Ammon's horn (tissue), 1 donor: ENCODE measurements at regions not wholly inside any gene's neighbourhood (a gene's known extent, or its start where the extent isn't known, plus 50 kb on each side); places are given as distances from the start of the nearest gene placed in this dataset.
A peak's percentile ranks its signal among the peaks of the same experiment; 100 is the strongest.

Experiments used
- DNase-seq: peaks from one replicate; pipeline ENCODE4 v3.0.0-alpha.2; 2016; ENCODE audit warnings: low spot score

DNA sequence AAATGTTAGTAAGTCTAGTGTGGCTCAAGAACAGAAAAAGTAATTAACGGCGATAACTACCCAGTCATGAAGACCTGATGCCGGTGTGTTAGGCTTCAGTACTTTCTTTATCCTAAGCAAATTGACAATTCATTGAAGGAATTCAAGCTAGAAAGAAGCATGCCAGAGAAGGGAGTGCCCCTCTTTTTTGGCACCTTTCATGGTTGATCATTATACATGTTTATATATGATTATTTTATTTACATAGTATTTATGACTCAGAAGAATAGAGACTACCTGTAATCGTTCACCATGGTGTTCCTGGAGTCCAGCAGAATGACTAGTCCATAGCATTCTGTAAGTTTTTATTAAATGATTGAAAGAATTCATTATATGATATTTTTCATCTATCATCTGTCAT, 548.3 kb upstream of the SLIT2 start:
- DNase-seq: no peak

DNA sequence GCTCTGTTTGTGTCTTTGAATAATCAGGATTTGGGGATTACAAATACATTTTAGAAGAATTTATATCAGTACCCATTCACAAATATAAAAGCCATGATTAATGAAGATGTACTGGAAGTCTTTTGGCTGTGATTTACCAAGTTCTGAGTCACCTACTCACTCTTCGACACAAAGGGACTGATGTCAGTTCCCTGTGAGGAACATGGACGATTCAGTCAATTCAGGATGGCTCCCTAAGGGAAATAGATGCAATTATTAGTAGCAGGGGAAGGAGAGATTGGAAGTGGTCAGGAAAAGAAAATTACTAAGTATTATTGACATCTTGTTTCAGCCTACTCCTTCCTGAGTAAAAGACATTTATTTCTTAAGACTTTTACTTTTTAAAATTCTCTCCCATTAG, 550.7 kb upstream of the SLIT2 start:
- DNase-seq: no peak

DNA sequence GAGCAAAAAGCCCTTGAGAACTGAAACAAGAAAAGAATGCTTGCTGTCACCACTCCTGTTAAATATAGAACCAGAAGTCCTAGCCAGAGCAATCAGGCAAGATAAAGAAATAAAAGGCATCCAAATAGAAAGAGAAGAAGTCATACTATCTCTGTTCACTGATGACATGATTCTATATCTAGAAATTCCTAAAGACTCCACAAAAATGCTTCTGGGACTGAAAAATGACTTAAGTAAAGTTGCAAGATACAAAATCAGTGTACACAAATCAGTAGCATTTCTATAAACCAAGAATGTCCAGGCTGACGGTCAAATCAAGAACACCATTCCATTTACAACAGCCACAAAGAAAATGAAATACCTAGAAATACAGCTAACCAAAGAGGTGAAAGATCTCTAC, 552.7 kb upstream of the SLIT2 start:
- no peak for DNase-seq

DNA sequence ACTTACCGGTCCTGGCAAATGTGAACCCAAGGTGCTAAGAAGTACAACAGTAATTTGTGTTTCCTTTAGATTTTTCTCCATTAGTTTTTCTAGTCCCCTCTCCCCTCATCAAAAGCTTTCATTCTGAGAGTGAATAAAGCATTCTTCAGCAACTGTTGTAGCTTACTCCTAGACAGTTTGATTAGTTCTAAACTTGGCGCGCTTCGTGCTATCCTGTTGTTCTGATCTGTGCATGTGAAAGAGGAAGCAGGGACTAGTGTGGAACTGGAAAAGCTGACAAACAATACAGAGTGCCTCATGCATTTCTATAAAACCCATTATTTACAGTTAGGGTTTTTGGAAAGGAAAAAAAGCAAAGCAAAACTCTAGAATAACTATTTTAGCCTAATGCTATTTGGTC, 556.9 kb upstream of the SLIT2 start:
- peak; percentile 13 for DNase-seq

DNA sequence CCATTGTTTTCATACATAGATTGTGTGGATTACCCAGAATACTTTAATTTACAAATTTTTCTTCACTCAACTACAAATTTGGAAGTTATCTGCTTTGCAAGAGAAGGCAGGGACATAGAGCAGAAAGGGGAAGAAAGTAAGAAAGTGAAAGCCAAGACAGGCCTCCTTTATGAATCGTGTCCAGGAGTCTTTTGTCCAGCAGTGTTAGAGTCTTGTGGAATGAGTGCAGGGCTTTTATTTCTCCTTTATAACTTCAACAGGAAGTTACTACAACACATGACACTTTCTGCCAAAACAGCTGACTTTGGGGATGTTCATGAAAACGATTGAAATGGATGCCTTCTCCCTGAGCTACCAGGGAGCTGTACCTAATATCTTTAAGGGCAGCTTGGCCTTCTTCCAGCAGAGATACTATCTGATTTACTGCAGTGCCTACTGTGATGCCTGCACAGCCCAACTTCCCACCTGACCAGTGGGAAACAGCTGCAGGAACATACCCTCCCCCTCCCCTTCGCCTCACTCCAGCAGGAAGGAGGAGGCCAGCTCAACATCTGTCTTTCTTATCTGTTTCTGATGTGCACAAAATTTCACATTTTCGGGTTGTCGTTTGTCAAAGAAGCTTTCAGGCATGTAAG, 557.7 kb upstream of the SLIT2 start:
- peak; percentile 8 for DNase-seq

DNA sequence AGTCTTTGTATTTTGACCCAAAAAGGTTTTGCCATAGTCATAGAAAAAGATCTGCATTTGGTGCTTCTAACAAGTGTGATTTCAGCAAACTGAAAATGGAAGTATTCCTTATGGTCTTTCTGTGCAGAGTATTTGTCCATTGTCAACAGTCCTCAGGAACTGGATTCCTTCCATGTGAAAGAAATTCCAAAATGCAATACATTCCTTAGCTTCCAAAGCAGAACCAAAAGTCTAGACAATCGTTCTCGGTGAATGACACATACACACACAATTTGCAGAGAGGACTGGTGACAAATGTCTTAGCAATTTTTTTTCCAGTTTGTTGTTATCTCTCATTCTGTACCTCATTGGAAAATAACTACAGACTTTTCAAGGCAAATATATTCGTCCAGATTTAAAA, 562.2 kb upstream of the SLIT2 start:
- DNase-seq: no peak

DNA sequence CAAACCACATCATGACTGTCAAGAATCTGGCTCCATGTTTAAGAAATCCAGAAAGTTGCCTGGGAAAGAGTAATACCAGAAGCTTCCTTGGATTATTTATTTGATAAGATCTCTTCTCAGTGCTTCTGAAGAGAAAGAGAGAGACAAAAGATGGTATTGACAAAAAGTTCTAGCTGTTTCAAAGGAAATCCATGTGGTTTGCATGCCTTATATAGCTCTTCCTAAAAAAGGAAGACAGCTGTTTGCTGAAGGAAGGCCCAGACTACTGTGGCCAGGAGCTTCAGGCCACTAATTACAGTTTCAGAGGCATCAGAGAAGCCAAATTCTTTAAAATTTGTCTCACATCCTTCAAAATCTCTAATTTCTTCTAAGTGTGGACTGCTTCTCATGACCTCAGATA, 565.2 kb upstream of the SLIT2 start:
- DNase-seq: no peak

DNA sequence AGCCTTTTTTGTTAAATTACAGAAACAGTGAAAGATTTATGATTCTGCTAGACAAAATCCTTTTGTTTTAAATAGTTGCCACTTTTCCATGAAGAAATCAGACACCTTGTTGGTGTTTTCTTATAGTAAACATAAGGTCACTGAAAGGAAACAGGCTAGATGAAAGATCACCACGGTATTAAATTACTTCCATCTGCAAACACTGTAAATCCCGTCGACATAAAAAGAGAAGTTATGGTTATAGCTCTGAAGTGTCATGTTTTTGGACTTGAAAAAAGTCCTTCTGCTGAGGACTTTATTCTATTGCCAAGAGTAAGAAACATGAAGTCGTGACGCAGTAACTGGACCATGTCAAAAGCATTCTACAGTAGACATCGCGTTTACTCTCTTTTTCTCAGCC, 567.6 kb upstream of the SLIT2 start:
- DNase-seq: no peak

DNA sequence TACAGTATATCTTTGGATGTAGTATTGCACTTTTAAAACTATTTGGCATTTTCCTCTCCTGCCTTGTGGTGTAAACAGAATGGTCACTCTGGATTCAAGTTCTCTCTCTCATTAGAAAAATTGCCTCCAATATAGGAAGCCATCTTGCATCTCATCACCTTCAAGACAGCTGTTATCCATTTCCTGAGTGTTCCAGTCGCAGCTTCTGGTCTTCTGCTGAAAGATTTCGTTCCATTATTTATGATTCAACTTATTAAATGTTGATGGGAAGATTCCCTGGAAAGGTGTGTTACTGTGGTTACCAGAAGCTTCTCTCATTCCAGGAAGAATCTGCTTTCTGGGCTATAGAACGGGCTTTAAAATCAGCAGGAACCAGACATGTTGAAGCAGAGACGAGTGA, 568.3 kb upstream of the SLIT2 start:
- no peak for DNase-seq

DNA sequence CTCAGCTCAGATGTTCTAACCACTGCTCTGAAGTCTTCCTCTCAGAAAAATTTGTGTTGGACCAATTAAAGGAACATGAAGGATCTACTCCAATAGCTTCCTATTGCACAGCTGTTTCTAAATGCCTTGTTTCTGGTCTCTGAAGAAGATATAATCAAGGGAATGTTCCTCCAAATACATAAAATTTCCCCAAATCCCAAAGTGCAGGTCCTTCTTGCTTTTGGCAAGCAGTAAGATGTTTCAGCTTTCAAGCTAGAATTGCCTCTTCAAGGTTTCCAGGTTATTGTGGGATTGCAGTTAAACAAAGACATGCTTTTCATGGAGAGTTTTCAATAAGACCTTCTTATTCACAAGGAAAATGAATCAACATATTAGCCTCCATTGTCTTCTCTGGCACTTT, 574.5 kb upstream of the SLIT2 start:
- DNase-seq: no peak

DNA sequence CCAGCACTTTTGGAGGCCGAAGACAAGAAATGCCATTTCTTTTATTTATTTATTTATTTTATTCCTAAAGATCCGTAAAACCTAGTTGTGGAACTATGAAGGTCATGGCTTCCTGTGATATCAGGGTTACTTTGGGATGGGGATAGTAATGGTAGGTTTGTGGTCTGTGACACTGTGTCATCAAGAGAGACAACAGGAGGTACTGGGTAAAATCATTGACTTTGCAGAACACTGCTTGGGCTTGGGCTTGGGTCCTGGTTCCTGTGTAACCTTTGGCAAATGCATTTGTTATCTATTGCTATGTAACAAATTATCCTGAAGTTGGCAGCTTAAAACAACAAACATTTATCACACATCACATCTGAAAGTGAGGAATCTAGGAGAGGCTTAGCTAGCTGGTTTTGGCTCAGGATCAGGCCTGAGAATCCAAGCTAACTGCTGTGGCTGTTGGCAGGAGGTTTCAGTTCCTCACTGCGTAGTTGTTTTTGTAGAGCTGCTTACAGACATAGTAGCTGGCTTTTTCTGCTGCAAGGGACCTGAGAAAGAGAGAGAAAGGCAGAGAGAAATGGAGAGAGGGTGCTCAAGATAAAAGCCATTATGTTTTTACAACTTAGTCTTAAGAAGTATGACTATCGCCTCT, 576.4 kb upstream of the SLIT2 start:
- DNase-seq: peak; percentile 74

DNA sequence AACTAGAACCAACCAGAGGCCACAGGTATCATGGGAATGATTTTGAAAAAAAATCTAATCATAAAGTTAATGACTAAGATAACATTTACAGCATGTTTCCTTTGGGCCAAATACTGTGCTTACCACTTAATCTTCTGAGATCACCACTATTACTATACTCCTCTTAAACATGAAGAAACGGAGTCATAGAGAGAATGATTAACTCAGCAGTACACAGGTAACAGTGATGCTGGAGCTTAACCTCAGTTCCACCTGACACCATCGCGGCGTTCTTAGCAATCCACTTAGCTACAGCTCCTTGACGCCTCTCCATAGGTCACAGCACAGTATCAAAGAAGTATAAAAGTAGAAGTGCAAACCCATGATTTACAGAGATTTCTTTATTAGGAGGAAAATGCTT, 592.6 kb upstream of the SLIT2 start:
- DNase-seq: no peak

DNA sequence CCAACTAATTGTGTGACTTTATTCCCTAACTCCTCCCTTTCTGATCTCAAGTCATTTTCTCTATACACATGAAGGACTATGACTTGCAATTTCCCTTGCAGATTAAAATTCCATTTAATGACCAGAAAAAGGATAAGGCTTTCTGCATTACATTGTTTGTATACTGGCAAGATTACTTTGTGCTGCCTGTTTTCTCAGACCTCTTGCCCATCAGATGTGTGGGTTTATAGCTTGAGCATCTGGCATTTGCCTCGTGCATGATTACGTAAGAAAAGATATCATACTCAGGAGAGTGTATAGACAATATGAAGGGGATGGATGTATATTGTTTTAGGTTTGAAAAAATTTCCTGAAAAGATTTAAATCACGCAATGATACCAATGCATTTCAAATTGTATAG, 593.8 kb upstream of the SLIT2 start:
- DNase-seq: no peak

DNA sequence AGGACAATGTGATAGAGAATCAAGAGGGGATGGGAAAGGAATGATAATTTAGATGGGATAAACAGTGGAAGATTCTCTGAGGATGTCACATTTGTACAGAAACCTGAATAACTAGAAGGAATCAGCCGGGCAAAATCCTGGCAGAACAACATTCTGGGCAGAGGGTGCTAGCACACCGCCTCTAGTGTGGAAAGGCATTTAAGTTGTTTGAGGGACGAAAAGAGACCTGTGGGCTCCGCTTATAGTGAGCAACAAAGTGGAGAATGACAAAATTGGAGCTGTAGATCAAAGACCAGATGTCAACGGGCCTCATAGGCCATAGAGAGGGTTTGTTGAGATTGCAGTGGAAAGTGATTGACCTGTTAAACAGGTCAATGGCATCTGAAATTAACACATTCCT, 596.0 kb upstream of the SLIT2 start:
- DNase-seq: no peak

DNA sequence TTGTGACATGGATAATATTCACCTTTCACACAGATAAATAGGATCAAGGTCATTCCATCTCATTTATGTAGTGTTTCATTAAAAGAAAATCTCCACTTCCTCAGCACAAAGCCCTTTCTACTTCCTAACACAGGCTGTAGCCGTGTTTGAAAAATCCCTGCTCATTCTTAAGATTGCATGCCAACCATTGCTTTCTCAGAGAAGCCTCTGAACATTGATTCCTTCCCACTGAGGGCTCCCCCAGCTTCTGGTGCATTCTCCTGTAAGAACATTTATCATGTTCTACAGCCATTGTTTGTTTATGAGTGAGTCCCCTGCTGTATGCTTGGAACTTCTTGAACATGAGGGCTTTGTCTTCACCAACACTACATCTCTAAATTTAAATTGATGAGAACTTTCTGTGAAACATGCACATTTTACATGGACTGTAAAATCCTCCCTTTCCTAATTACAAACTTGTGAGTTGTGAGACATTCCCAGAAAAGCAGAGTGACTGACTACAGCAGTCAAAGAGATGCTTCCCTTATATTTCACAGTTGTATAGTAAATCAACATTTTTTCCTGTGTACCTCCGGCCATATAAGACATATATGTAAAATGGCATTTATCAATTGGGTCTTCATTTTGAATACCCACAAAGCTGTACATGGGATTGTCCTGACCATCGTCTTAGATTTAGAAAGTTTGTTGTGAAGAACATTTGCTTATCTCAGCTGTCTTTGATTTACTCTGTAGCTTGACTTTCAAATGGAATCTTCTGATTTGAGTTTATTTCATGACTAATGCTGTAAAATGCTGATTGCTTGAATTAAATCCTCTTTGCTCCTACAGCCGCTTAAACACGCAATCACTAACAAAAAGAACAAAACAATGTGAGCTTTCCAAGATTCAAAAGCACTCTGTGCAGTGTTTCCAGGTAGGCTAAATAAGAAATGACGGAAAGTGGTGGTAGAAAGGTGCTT, 600.5 kb upstream of the SLIT2 start:
- no peak for DNase-seq

DNA sequence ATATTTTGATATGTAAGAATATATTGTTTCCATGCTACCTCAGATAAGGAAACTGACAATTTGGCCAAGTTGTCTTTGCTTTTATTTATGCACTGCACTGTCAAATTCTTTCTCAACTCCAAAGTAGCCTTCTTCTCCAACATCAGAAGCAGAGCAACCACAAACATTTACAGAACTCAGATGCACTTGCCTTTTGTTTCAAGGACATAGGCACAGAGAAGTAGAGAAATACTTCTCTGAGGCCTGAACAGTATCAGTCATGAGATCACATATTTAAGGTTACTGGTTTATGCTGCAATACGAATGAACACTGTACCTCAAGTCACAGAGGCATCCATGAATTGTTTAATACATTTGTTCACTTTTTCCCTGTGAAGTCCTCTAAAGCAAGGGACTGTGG, 606.1 kb upstream of the SLIT2 start:
- DNase-seq: no peak

DNA sequence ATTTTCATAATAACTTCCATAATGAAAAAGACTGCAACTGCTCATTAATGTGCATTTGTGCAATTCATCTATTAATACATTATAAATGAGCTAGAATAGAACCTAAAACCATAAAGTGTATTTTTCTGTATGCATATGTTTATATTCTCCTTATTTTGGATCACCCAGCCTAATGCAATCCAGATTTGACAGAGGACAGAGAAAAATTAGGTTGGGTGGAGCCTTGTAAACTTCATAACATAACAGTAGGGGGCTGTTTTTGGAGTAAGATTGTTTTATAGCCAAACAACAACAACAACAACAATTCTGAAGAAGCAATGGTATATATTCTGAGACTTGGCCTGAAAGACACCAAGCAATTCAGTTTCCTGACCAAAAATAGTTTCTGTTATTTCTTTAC, 615.3 kb upstream of the SLIT2 start:
- DNase-seq: no peak

DNA sequence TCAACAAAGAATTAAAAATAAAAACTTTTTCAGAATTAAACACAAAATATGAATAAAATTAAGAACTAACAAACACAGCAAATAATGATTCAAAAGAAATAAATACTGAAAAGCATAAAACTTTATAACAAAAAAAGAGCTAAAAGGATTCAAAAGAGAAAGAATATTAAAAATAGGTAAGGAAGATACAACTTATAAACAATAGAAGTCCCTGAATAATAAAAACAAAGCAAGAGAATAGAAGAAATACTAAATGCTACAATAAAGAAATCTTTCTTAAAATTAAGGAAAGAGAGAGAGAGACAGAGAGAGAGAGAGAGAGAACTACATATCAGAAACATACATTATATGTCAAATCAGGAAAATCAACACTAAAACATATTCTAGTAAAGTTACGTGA, 619.9 kb upstream of the SLIT2 start:
- DNase-seq: no peak

DNA sequence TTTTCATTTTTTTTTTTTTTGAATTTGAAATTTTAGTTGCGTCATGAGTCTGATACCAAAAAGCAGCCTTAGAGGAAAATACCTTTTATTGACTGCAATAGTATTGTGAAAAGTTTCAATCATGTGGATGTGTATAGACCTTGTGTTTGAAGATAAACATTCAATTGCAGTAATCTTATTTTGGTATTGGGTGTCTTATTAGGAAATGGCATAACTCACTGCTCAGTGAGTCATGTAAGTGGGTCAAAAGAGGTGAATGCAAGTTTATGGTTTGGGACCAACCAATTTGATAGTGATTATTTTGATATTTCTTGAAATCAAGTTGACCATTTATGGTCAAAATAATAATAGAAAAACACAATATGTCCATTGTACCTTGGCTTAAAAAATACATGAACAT, 627.8 kb upstream of the SLIT2 start:
- no peak for DNase-seq

DNA sequence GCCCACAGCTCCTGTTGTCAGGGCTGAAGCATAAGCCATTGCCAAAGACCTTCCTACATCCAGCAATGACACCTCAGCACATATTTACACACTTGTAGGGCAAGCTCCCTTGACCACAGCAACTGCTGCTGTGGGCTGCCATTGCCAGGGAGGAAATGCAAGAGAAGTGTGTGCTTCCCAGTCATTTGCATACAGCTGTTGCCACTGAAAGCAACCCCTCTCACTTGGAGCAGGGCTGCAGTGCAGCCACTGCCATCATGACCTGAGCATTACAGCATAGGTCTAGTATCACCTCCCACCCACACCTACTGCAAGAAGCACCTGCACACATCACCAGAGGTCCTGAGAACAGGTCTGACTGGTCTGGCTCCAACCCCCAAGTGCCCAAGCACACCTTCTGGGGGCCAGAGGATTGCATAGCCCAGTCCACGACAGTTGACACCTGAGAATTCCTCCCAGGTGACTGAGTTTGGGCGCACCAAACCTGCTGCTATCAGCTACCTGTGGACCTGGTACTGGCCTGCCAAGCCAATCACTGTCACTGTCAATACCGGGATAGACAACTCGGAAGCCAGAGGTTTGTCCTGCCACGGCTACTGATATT, 636.5 kb upstream of the SLIT2 start:
- DNase-seq: no peak

DNA sequence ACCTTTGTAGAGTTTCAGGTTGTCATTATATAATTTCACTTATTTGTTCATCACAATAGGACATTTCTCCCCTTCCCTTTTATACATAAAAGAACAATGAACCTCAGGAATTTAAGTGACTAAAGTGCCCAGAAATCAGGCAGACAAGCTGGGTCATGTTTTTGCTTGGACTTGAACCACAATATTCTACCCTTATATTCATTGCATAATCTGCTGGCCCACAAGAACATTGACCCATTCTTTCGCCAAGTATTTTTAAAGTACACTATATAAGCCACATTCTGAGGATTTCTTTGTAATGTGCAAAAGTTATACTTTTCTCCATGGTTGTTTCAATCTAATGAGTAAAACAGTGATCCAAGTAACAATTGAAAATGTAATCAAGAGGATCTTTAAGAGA, 637.5 kb upstream of the SLIT2 start:
- DNase-seq: no peak

DNA sequence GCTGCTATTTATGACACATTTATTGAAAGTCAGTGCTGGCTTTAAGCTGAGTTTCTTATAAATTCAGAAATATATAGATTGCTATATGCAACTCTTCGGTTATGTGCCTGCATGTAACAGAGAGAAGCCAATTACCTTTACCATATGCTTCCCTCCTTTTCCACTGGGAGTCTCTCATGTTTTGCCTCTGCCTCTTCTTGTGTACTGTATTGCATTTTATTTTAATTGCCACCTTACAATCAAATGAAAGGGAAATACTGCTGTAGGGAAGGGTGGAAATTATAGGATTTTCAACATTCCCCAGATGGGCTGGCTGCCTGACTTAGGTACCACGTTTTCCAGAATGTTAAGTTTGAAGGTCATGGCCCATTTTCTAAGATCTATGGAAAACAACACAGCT, 655.4 kb upstream of the SLIT2 start:
- DNase-seq: no peak

DNA sequence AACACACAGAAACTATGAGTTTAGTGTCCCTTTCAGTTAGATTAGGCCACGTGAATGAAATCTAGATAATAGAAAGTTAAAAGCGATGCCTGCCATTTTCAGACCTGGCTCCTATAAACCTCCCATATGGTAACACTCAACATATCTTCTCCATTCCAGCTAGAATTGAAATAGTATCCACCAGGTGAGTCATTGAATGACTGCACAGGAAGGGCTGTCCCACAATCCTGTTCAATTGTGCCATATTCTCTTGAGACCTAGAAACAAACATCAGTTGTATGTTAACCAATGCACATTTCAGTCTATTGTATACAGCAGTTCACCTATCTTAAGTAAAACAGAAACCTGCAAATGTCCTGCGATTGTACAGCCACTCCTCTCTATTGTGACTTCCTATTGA, 659.3 kb upstream of the SLIT2 start:
- no peak for DNase-seq
